ENCODE measurements at regions not wholly inside any gene's neighbourhood (a gene's known extent, or its start where the extent isn't known, plus 50 kb on each side); places are given as distances from the start of the nearest gene placed in this dataset.
A peak's percentile ranks its signal among the peaks of the same experiment; 100 is the strongest.
"Not testable (repeated sequence)": the region's sequence is repeated elsewhere in the genome, so short reads cannot be mapped to it uniquely, and the experiment has no call there.

DNA sequence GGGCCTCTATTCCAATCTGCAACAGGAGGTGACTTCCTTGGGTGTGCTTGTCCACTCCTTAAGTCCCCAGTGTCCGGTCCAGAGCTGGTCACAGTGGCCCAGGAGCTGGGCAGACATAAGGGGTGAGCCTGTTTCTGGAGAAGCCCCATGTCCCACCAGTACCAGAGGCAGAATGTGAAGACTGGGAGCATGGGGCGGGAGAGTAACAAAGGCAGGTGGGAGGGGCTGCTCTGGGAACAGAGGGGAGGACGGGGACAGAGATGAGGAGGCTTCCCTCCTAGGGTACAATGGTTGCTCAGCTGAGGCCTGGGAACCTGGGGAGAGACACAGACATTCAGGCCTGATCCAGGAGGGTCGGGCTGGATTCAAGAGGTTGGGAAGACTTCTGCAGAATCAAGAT lies 323.3 kb upstream of the TNRC6C start:
- TF ChIP-seq POLR2AphosphoS5 (IDR thresholded peaks at IDR 0.05; ENCODE audit: low read depth, low read length) (no peak), POLR2A (IDR thresholded peaks at IDR 0.05; ENCODE audit: low read depth, low read length) (no peak), PAX5 (IDR thresholded peaks at IDR 0.05; ENCODE audit: insufficient read depth, low read length, severe bottlenecking) (no peak), POU2F2 (IDR thresholded peaks at IDR 0.05; ENCODE audit: low read depth, low read length) (no peak), SPI1 (IDR thresholded peaks at IDR 0.05; ENCODE audit: low read depth, low read length) (no peak), TAF1 (IDR thresholded peaks at IDR 0.05; ENCODE audit: low read depth, low read length) (no peak)
- DNase-seq (ENCODE audit: insufficient read length, low spot score), result no peak
- FAIRE-seq, result no peak

DNA sequence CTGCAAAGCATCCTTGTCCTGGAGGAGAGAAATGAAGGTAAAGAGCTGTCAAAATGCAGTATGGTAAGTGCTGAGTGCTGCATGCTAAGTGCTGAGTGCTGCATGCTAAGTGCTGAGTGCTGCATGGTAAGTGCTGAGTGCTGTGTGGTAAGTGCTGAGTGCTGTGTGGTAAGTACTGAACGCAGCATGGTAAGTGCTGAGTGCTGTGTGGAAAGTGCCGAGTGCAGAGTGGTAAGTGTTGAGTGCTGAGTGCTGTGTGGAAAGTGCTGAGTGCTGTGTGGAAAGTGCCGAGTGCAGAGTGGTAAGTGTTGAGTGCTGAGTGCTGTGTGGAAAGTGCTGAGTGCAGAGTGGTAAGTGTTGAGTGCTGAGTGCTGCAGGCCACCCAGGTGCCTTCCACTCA lies 322.7 kb upstream of the TNRC6C start:
- not testable (repeated sequence) for DNase-seq (ENCODE audit: insufficient read length, low spot score)
- peak; percentile 77 for FAIRE-seq

DNA sequence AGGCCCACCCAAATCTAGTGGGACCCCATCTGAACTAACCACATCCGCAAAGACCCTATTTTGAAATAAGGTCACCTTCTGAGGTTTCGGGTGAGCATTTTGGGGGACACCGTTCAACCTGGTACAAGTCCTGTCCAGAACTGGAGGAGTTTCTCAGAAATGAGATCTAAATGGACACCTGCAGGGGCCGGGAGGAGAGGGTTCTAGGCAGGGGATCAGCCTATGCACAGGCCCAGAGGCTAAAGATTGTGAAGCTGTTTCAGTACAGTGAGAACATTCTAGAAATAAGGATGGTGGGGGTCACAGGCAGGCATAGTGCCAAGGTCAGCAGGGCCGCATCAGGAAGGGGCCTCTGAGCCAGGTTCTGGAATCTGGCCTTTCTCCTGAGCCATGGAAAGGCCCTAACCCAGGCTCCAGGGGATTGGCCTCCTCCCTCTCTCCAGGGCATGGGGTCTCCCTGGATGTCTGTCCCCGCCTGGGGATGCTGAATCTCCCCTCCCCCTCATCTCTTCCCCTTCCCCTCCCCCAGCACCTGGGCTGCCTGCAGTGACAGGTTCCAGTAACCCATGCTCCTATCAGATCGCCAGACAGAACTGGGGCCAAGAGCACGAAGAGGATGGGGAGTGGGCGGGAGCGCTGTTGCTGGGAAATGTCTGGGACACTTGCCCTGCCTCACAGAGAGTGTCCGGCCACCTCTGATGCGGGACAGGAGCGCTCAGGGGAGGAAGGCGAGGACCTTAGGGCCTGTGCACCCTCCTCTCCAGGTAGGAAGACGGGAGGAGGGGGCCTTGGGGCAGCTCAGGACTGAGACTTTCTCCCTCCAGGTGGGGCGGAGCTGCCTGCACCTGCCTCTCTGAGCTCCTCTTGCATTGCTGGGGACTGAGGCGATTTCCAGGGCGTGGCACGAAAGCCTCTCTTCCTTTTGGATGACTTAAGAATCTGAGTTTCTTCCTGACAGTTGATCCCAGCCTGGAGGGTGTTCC lies 321.4 kb upstream of the TNRC6C start:
- TF ChIP-seq POLR2A (IDR thresholded peaks at IDR 0.05; ENCODE audit: low read depth, low read length), result no peak
- no peak for TF ChIP-seq SPI1 (IDR thresholded peaks at IDR 0.05; ENCODE audit: low read depth, low read length)
- no peak for TF ChIP-seq POLR2AphosphoS5 (IDR thresholded peaks at IDR 0.05; ENCODE audit: low read depth, low read length)
- TF ChIP-seq TAF1 (IDR thresholded peaks at IDR 0.05; ENCODE audit: low read depth, low read length), result no peak
- FAIRE-seq (no peak), DNase-seq (ENCODE audit: insufficient read length, low spot score) (no peak)

DNA sequence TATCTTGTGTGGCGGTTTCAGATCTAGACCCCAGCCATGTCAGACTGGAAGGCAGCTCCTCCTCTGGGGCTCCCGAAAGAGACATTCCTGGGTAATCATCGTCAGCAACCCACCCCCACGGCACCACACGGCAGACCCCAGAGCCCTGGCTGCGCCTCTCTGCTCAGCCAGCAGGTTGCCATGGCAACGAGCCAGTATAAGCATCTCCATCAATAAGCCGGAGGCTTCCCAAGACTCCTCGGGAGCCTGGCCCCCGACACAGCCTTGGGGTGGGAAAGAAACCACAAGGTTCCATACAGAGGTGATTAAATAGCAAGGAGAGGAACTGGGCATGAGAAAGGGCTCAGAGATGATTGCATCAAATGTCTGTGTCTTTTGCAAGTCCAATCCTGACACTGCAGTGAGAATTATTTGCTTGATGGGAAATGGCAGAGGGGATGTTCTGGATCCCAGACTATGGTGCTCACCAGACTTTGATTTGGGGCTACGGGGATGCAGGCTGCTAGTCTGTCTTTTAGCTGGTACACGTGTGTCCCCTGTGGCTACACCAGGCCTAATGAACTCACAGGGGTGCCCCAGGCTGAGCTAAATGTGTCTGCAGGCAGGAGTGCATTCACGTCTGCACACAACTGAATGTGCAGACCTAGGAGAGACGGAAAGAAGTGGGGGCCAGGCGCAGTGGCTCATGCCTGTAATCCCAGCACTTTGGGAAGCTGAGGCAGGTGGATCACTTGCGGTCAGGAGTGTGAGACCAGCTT lies 320.5 kb upstream of the TNRC6C start:
- DNase-seq (ENCODE audit: insufficient read length, low spot score), result no peak
- no peak for TF ChIP-seq PAX5 (IDR thresholded peaks at IDR 0.05; ENCODE audit: insufficient read depth, low read length, severe bottlenecking)
- TF ChIP-seq POU2F2 (IDR thresholded peaks at IDR 0.05; ENCODE audit: low read depth, low read length), result no peak
- TF ChIP-seq POLR2A (IDR thresholded peaks at IDR 0.05; ENCODE audit: low read depth, low read length), result no peak
- TF ChIP-seq TAF1 (IDR thresholded peaks at IDR 0.05; ENCODE audit: low read depth, low read length), result no peak
- TF ChIP-seq POLR2AphosphoS5 (IDR thresholded peaks at IDR 0.05; ENCODE audit: low read depth, low read length), result no peak
- no peak for TF ChIP-seq SPI1 (IDR thresholded peaks at IDR 0.05; ENCODE audit: low read depth, low read length)
- FAIRE-seq, result no peak

DNA sequence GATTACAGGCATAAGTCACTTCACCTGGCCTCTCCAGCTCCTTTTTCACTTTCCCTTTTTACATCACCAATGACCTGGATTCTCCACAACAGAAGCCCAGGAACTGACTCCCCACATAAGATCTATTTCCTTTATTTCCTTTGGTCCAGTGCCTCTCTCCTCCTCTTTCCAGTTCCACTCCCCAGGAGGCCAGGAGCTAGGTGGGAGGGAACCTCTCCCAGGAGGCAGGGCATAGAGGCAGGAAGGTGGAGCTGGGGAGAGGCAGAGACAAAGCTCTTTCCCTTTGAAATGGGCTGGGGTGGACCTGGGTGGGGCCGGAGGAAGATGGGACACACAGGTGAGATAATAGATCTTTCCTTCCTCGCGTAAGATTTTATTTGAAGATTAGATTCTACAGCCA lies 318.3 kb upstream of the TNRC6C start:
- DNase-seq (ENCODE audit: insufficient read length, low spot score) (no peak), FAIRE-seq (no peak)
- TF ChIP-seq POLR2AphosphoS5 (IDR thresholded peaks at IDR 0.05; ENCODE audit: low read depth, low read length) (no peak), SPI1 (IDR thresholded peaks at IDR 0.05; ENCODE audit: low read depth, low read length) (no peak), TAF1 (IDR thresholded peaks at IDR 0.05; ENCODE audit: low read depth, low read length) (no peak), PAX5 (IDR thresholded peaks at IDR 0.05; ENCODE audit: insufficient read depth, low read length, severe bottlenecking) (no peak), POU2F2 (IDR thresholded peaks at IDR 0.05; ENCODE audit: low read depth, low read length) (no peak), POLR2A (IDR thresholded peaks at IDR 0.05; ENCODE audit: low read depth, low read length) (no peak)

DNA sequence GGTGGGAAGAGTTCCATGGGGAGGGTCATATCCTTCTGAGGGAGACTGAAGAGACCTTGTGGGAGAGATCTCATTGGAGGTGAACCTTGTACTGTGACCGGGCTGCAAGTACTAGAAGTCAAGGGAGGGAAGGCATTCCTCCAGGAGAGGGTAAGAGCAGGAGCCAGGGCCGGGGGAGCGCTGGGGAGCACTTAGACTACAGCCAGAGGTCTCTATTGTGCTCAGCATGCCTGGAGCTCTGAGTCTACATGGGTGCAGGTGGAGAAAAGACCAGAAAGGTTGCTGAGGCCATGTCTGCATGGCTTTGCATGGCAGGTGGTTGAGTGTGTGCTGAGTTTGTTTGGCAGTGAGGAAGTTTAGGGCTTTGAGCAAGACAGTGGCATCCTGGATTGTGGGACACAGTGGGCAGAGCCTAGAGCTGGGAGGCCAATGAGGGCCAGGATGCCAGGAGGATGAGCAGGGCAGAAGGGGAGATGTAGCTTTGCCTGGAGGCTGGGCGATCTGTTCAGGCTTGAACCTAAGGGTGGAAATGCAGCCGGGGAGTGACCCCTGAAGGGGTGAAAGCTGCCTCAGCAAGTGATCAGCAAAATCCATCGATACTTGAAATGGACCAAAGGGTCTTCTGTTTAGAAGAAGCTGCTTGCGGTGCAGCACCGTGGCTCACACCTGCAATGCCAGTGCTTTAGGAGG lies 317.4 kb upstream of the TNRC6C start:
- DNase-seq (ENCODE audit: insufficient read length, low spot score), result no peak
- no peak for FAIRE-seq
- TF ChIP-seq POLR2A (IDR thresholded peaks at IDR 0.05; ENCODE audit: low read depth, low read length) (no peak), POLR2AphosphoS5 (IDR thresholded peaks at IDR 0.05; ENCODE audit: low read depth, low read length) (no peak), PAX5 (IDR thresholded peaks at IDR 0.05; ENCODE audit: insufficient read depth, low read length, severe bottlenecking) (no peak), POU2F2 (IDR thresholded peaks at IDR 0.05; ENCODE audit: low read depth, low read length) (no peak), TAF1 (IDR thresholded peaks at IDR 0.05; ENCODE audit: low read depth, low read length) (no peak), SPI1 (IDR thresholded peaks at IDR 0.05; ENCODE audit: low read depth, low read length) (no peak)

DNA sequence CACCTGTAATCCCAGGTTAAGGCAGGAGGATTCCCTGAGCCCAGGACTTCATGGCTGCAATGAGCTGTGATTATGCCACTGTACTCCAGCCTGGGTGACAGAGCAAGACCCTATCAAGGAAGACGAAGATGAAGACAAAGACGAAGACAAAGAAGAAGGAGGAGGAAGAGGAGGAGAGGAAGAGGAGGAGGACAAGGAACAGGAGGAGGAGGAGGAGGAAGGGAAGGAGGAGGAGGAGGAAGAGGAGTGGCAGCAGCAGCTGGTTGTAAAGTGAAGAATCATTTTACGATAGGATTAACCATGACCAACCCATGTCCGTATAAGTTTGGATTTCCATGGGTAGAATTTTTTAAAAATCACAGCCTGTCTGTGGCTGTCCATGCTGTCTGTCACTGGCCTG lies 316.8 kb upstream of the TNRC6C start:
- FAIRE-seq (no peak), DNase-seq (ENCODE audit: insufficient read length, low spot score) (no peak)

DNA sequence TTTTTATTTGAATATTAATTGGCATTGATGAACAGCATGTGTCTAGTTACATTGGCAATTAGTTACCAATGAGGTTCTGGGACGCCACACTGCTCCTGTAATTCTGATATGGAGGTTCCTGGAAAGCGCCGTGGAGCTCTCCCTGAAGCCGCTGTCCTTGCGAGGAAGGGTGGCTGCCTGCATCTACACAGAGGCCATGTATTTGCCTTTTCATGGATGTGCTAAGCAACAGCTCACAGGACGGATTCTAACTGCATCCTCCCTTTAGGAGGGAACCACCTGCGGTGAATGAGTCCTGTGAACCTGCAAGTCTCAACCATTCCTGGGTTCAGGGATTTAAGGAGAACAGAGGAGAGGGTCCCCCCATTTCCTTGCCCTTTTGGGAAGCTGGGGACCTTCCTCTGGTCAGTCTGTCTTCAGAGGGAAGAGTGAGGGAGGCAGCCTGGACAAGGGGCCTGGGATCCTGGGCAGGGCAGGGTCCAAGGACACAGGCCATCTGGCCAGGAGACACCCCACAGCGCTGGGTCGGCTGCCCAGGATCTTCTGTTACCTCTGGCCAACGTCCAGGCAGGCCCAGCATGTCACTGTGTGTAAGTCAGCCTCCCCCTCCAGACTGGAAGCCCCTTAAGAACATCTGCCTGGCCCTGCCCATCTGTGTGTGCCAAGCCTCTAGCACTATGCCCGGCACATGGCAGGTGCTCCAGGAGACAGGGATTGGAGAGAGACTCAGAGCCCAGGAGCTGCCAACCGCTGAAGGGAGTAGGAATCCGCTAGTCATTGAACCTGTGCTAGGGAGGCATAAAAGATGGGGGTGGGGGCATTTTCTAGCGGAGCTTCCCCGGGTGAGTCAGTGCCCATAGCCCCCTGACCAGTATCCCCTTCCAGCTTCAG lies 314.1 kb upstream of the TNRC6C start:
- no peak for FAIRE-seq

More for the DNA sequence above, 316.8 kb upstream of the TNRC6C start:
- TF ChIP-seq PAX5 (IDR thresholded peaks at IDR 0.05; ENCODE audit: insufficient read depth, low read length, severe bottlenecking) (no peak), POLR2A (IDR thresholded peaks at IDR 0.05; ENCODE audit: low read depth, low read length) (no peak), SPI1 (IDR thresholded peaks at IDR 0.05; ENCODE audit: low read depth, low read length) (no peak), POU2F2 (IDR thresholded peaks at IDR 0.05; ENCODE audit: low read depth, low read length) (no peak), POLR2AphosphoS5 (IDR thresholded peaks at IDR 0.05; ENCODE audit: low read depth, low read length) (no peak), TAF1 (IDR thresholded peaks at IDR 0.05; ENCODE audit: low read depth, low read length) (no peak)

More for the DNA sequence above, 314.1 kb upstream of the TNRC6C start:
- TF ChIP-seq PAX5 (IDR thresholded peaks at IDR 0.05; ENCODE audit: insufficient read depth, low read length, severe bottlenecking) (no peak), POU2F2 (IDR thresholded peaks at IDR 0.05; ENCODE audit: low read depth, low read length) (no peak), POLR2AphosphoS5 (IDR thresholded peaks at IDR 0.05; ENCODE audit: low read depth, low read length) (no peak), TAF1 (IDR thresholded peaks at IDR 0.05; ENCODE audit: low read depth, low read length) (no peak)
- DNase-seq (ENCODE audit: insufficient read length, low spot score), result no peak
